SK-N-SH (cell line): ENCODE measurements at regions not wholly inside any gene's neighbourhood (a gene's known extent, or its start where the extent isn't known, plus 50 kb on each side); places are given as distances from the start of the nearest gene placed in this dataset.

Experiments used
- CTCF ChIA-PET: fragments of 300-600, 350-600 bp; formaldehyde crosslinking; extraction: SDS; loops from one replicate; lab custom pipeline; 2021; lab: Yijun Ruan, JAX
- POLR2A ChIA-PET: fragments of 350-600 bp; sonication (Branson Sonifier 250); formaldehyde crosslinking; extraction: SDS; loops from one replicate; lab custom pipeline; 2020; ENCODE audit warnings: antibody characterized with exemption, inconsistent platforms; lab: Yijun Ruan, JAX
- DNase-seq: peaks from one replicate; pipeline ENCODE4 v3.0.0; 2012
- H2AFZ ChIP-seq: fragments of 200-600 bp; sonication (generic); 2 replicates; pipeline ENCODE4 v1.8.1; 2016; ENCODE audit warnings: antibody characterized with exemption, mild to moderate bottlenecking, low read depth
- H3F3A ChIP-seq: fragments of 200-600 bp; sonication (generic); replicated peaks from 2 replicates; pipeline ENCODE3; 2016; ENCODE audit warnings: antibody characterized with exemption, mild to moderate bottlenecking; ENCODE audit not compliant: insufficient read depth
- H3K27ac ChIP-seq, 2 experiments: fragments of 200-500 bp in 1 of 2; fragments of 200-600 bp in 1 of 2; sonication (Bioruptor generic) in 1 of 2; sonication (generic), shearing (Covaris generic) in 1 of 2; 2 replicates each; pipeline versions ENCODE4 v1.5.1 to v1.6.1; 2014 to 2016; ENCODE audit warnings: low read depth in 2 of 2, inconsistent platforms in 1 of 2, low read length in 1 of 2, mild to moderate bottlenecking in 1 of 2, mixed read lengths in 1 of 2
- H3K27me3 ChIP-seq: fragments of 200-600 bp; sonication (generic), shearing (Covaris generic); 2 replicates; pipeline ENCODE4 v1.6.1; 2016; ENCODE audit warnings: mixed run types; ENCODE audit not compliant: insufficient read depth
- H3K36me3 ChIP-seq, 2 experiments: fragments of 200-500 bp in 1 of 2; fragments of 200-600 bp in 1 of 2; sonication (Bioruptor generic) in 1 of 2; sonication (generic) in 1 of 2; replicated peaks in 1 of 2; 2 replicates each; pipeline versions ENCODE3 to v1.5.1; 2014 to 2016; ENCODE audit warnings: low read length in 1 of 2, mild to moderate bottlenecking in 1 of 2; ENCODE audit not compliant: insufficient read depth in 2 of 2, control insufficient read depth in 1 of 2
- H3K4me1 ChIP-seq, 2 experiments: fragments of 200-500 bp in 1 of 2; fragments of 200-600 bp in 1 of 2; sonication (Bioruptor generic) in 1 of 2; sonication (generic), shearing (Covaris generic) in 1 of 2; 2 replicates each; pipeline versions ENCODE4 v1.5.1 to v1.6.1; 2014 to 2016; ENCODE audit warnings: low read depth in 1 of 2, low read length in 1 of 2, mixed run types in 1 of 2; ENCODE audit not compliant: insufficient read depth in 2 of 2, control insufficient read depth in 1 of 2
- H3K4me2 ChIP-seq: fragments of 200-600 bp; sonication (generic), shearing (Covaris generic); 2 replicates; pipeline ENCODE4 v1.6.1; 2017; ENCODE audit warnings: mixed run types
- H3K4me3 ChIP-seq, 2 experiments: fragments of 200-500 bp in 1 of 2; fragments of 200-600 bp in 1 of 2; sonication (Bioruptor generic) in 1 of 2; sonication (generic), shearing (Covaris generic) in 1 of 2; 2 replicates each; pipeline versions ENCODE4 v1.5.1 to v1.8.1; 2014 to 2016; ENCODE audit warnings: low read depth in 2 of 2, inconsistent platforms in 1 of 2, low read length in 1 of 2, mild to moderate bottlenecking in 1 of 2, mixed read lengths in 1 of 2, moderate library complexity in 1 of 2
- H3K79me2 ChIP-seq: fragments of 200-600 bp; sonication (generic); 2 replicates; pipeline ENCODE4 v1.8.1; 2017; ENCODE audit warnings: mild to moderate bottlenecking; ENCODE audit not compliant: insufficient read depth
- H3K9ac ChIP-seq: fragments of 200-600 bp; sonication (generic); 2 replicates; pipeline ENCODE4 v1.6.1; 2017; ENCODE audit warnings: mixed run types
- H3K9me2 ChIP-seq: fragments of 200-600 bp; sonication (generic); 2 replicates; pipeline ENCODE4 v1.6.1; 2017; ENCODE audit warnings: mixed run types
- H3K9me3 ChIP-seq: fragments of 200-600 bp; sonication (generic); 2 replicates; pipeline ENCODE4 v1.6.1; 2017; ENCODE audit warnings: mixed run types, mild to moderate bottlenecking, moderate library complexity
- H4K20me1 ChIP-seq: fragments of 200-600 bp; sonication (generic); 2 replicates; pipeline ENCODE4 v1.6.1; 2017; ENCODE audit warnings: mild to moderate bottlenecking, mixed run types; ENCODE audit not compliant: insufficient read depth
- EP300 ChIP-seq, 2 experiments: IDR thresholded peaks; 2 replicates each; pipeline versions ENCODE4 v1.4.0 to v1.6.1; 2012; ENCODE audit warnings: borderline replicate concordance in 1 of 2, low read depth in 1 of 2, low read length in 1 of 2
- FOXJ3 ChIP-seq: sonication (generic); formaldehyde crosslinking; IDR thresholded peaks from 2 replicates; pipeline ENCODE4 v1.5.1; 2020; ENCODE audit warnings: mild to moderate bottlenecking, missing genetic modification reagents
- GATA2 ChIP-seq: sonication (generic); formaldehyde crosslinking; IDR thresholded peaks from 2 replicates; pipeline ENCODE4 v1.5.0; 2020; ENCODE audit warnings: mild to moderate bottlenecking, missing genetic modification reagents
- IRF3 ChIP-seq: fragments of 150-350 bp; IDR thresholded peaks from 2 replicates; pipeline ENCODE4 v1.6.1; 2016; ENCODE audit warnings: mild to moderate bottlenecking, low read depth, low read length
- MXI1 ChIP-seq: IDR thresholded peaks from 2 replicates; pipeline ENCODE4 v1.6.1; 2012; ENCODE audit warnings: mild to moderate bottlenecking, low read depth, low read length, improper control_type of control experiment
- NRF1 ChIP-seq: IDR thresholded peaks from 2 replicates; pipeline ENCODE4 v1.6.1; 2012; ENCODE audit warnings: low read depth, mild to moderate bottlenecking, low read length
- POLR2AphosphoS5 ChIP-seq: IDR thresholded peaks from 2 replicates; pipeline ENCODE4 v1.6.1; 2012; ENCODE audit warnings: low read depth, low read length
- RCOR1 ChIP-seq: fragments of 150-350 bp; IDR thresholded peaks from 2 replicates; pipeline ENCODE4 v1.6.1; 2017; ENCODE audit warnings: antibody characterized with exemption, low read length
- TAF1 ChIP-seq: IDR thresholded peaks from 2 replicates; pipeline ENCODE4 v1.6.1; 2012; ENCODE audit warnings: low read depth, mild to moderate bottlenecking, low read length, moderate library complexity, borderline replicate concordance
- YY1 ChIP-seq: IDR thresholded peaks from 2 replicates; pipeline ENCODE4 v1.4.0; 2012; ENCODE audit warnings: low read depth, mild to moderate bottlenecking
- ZBTB33 ChIP-seq: IDR thresholded peaks from 2 replicates; pipeline ENCODE4 v1.4.0; 2012; ENCODE audit warnings: low read depth, borderline replicate concordance
- WGBS: methylation state at CpG from one replicate; pipeline ENCODE4 v1.1.6; 2017; ENCODE audit warnings: low lambda C conversion rate; 5-methylcytosine and 5-hydroxymethylcytosine counted together

GRCh38 chr11:10942620-10943019, 84.8 kb upstream of the ZBED5 start:
- Histone ChIP-seq H3K27me3 (no peaks in the 10 kb centered on the region), H3K9ac (no peak overlapping the region), H3K79me2 (no peaks in the 10 kb centered on the region), H3K9me2 (no peaks in the 10 kb centered on the region), H3K27ac (no peak overlapping the region), H3K4me1 (no peaks in the 10 kb centered on the region; a peak in 1 of 4 replicates), H3F3A (no peaks in the 10 kb centered on the region), H3K36me3 (no peaks in the 10 kb centered on the region), H3K4me3 (no peak overlapping the region), H4K20me1 (no peaks in the 10 kb centered on the region), H2AFZ (no peak overlapping the region), H3K9me3 (no peaks in the 10 kb centered on the region), H3K4me2 (no peak overlapping the region)
- 50% methylated on average over 3 of the region's 3 CpGs for WGBS
- no peak for DNase-seq
- ChIA-PET POLR2A (interaction anchor here (0.8 kb wide), 1 partner anchor 9 kb away, joined by 4 read pairs; no protein-coding TSS in a partner anchor), CTCF (interaction anchor here (0.6 to 3.0 kb wide), 5 partner anchors 9 to 845 kb away, joined by 3 to 12 read pairs (median 5); no protein-coding TSS in a partner anchor)
- no peak for TF ChIP-seq FOXJ3 (CRISPR knock-in tag)

GRCh38 chr11:10941871-10942270, 84.0 kb upstream of the ZBED5 start:
- POLR2A ChIA-PET: interaction anchor here (0.8 kb wide), 1 partner anchor 8 kb away, joined by 4 read pairs; no protein-coding TSS in a partner anchor
- WGBS: 63% methylated on average over 1 of the region's 1 CpG
- DNase-seq: no peak
- no peaks in the 10 kb centered on the region for H3F3A ChIP-seq
- no peaks in the 10 kb centered on the region for H4K20me1 ChIP-seq
- H3K4me2 ChIP-seq: no peak overlapping the region
- no peak overlapping the region for H3K27ac ChIP-seq
- no peaks in the 10 kb centered on the region; a peak in 1 of 4 replicates for H3K4me1 ChIP-seq
- no peaks in the 10 kb centered on the region for H3K9me2 ChIP-seq
- H3K27me3 ChIP-seq: no peaks in the 10 kb centered on the region
- H3K9me3 ChIP-seq: no peaks in the 10 kb centered on the region
- no peaks in the 10 kb centered on the region for H3K36me3 ChIP-seq
- H3K79me2 ChIP-seq: no peaks in the 10 kb centered on the region
- no peak for TF ChIP-seq IRF3
- no peak for TF ChIP-seq FOXJ3 (CRISPR knock-in tag)
- TF ChIP-seq RCOR1: no peak
- TF ChIP-seq NRF1: no peak
- no peak for TF ChIP-seq TAF1
- no peak for TF ChIP-seq POLR2AphosphoS5
- no peak for TF ChIP-seq MXI1
- TF ChIP-seq ZBTB33: no peak
- no peak for TF ChIP-seq EP300 (IDR thresholded peaks at IDR 0.05; ENCODE audit: borderline replicate concordance in 1 of 2, low read depth in 1 of 2, low read length in 1 of 2)
- no peak for TF ChIP-seq GATA2 (CRISPR knock-in tag)
- TF ChIP-seq YY1: no peak
- TF ChIP-seq, all 33 proteins: peak for 0
- Histone ChIP-seq H3K4me3 (no peak overlapping the region), H2AFZ (no peak overlapping the region), H3K9ac (no peak overlapping the region)
- CTCF ChIA-PET: interaction anchor here (0.6 to 3.0 kb wide), 4 partner anchors 8 to 846 kb away, joined by 3 to 12 read pairs (median 7); no protein-coding TSS in a partner anchor
